AG04449 (cell line): ENCODE measurements at regions not wholly inside any gene's neighbourhood (a gene's known extent, or its start where the extent isn't known, plus 50 kb on each side); places are given as distances from the start of the nearest gene placed in this dataset.

Experiments
- CTCF ChIA-PET: fragments of 350-600 bp; formaldehyde crosslinking; extraction: SDS; loops from one replicate; lab custom pipeline; 2021; ENCODE audit warnings: antibody characterized with exemption; lab: Yijun Ruan, JAX
- POLR2A ChIA-PET: fragments of 400-600, 350-600 bp; formaldehyde crosslinking; extraction: SDS; loops from one replicate; lab custom pipeline; 2020; ENCODE audit warnings: antibody characterized with exemption, inconsistent platforms; lab: Yijun Ruan, JAX
- DNase-seq: peaks from one replicate; pipeline ENCODE4 v3.0.0-alpha.2; 2010; ENCODE audit warnings: low read depth, low spot score
- H3K4me3 ChIP-seq: 2 replicates; pipeline ENCODE4 v1.5.1; 2011; ENCODE audit warnings: low read depth, mild to moderate bottlenecking, control low read depth, low read length
- TF ChIP-seq, protein P1 (sequence below): IDR thresholded peaks from one replicate; pipeline ENCODE4 v1.5.1; 2011; ENCODE audit warnings: mild to moderate bottlenecking, moderate library complexity, low read length, control low read depth, inconsistent platforms; ENCODE audit not compliant: insufficient read depth; ENCODE audit errors: missing control alignments

- TF ChIP-seq, protein P1, sequence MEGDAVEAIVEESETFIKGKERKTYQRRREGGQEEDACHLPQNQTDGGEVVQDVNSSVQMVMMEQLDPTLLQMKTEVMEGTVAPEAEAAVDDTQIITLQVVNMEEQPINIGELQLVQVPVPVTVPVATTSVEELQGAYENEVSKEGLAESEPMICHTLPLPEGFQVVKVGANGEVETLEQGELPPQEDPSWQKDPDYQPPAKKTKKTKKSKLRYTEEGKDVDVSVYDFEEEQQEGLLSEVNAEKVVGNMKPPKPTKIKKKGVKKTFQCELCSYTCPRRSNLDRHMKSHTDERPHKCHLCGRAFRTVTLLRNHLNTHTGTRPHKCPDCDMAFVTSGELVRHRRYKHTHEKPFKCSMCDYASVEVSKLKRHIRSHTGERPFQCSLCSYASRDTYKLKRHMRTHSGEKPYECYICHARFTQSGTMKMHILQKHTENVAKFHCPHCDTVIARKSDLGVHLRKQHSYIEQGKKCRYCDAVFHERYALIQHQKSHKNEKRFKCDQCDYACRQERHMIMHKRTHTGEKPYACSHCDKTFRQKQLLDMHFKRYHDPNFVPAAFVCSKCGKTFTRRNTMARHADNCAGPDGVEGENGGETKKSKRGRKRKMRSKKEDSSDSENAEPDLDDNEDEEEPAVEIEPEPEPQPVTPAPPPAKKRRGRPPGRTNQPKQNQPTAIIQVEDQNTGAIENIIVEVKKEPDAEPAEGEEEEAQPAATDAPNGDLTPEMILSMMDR, result no peak
- DNase-seq, result no peak
- no peak overlapping the region for H3K4me3 ChIP-seq
- CTCF ChIA-PET, result no interaction called here
- POLR2A ChIA-PET, result no interaction called here
These were observed 162.3 kb upstream of the TMC3 start for GRCh38 chr15:81536356-81536755.

DNA sequence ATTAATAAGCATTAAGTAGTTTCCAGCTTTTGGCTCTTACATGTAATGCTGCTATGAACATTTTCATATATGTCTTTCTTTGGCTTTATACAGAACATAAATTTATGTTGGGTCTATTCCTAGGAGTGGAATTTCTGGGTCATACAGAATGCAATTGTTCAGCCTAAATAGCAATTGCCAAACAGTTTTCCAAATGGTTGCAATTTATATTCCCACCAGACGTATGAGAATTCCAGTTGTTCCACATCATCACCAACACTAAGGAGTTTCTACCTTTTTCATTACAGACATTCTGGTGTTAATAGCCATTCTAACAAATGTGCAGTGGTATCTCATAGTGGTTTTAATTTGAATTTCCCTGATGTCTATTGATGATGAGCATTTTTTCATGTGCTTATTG lies 160.1 kb upstream of the TMC3 start:
- CTCF ChIA-PET, result no interaction called here
- POLR2A ChIA-PET, result no interaction called here
- TF ChIP-seq, protein P1, result no peak
- no peak for DNase-seq
- H3K4me3 ChIP-seq, result no peak overlapping the region

GRCh38 chr15:81532001-81532400 lies 158.0 kb upstream of the TMC3 start:
- TF ChIP-seq, protein P1, result no peak
- no peak overlapping the region for H3K4me3 ChIP-seq
- no peak for DNase-seq
- POLR2A ChIA-PET, result no interaction called here
- CTCF ChIA-PET, result no interaction called here

- ChIA-PET CTCF (interaction anchor here (0.8 kb wide), 1 partner anchor 9 kb away, joined by 3 read pairs; no protein-coding TSS in a partner anchor), POLR2A (no interaction called here)
- no peak for DNase-seq
- no peak overlapping the region for H3K4me3 ChIP-seq
- TF ChIP-seq, protein P1, result no peak
These were observed 157.1 kb upstream of the TMC3 start for GRCh38 chr15:81531109-81531592.

DNA sequence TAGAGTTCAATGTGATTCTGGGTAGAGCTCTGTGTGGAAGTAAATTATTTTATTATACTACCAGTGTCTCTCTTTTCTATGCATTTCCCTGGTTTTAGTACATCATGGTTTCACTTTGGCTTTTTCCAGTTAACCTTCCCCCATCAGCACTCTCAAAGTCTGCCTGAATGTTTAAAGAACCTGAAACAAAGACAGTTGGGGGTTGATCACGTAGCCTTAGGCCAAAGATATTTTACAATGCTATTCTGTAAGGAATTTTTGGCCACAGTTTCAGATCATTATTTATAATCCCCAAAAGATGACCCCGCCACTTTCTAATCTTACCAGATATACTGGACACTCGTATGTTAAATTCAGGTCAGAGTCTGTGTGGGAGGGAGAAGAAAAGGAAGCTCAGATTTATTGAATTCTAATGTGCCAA lies 156.3 kb upstream of the TMC3 start:
- POLR2A ChIA-PET, result no interaction called here
- DNase-seq, result no peak
- no peak overlapping the region for H3K4me3 ChIP-seq
- TF ChIP-seq, protein P1, result no peak
- CTCF ChIA-PET, result no interaction called here

- TF ChIP-seq, protein P1, result no peak
- no peak overlapping the region for H3K4me3 ChIP-seq
- CTCF ChIA-PET, result no interaction called here
- DNase-seq, result no peak
- POLR2A ChIA-PET, result no interaction called here
These were observed 155.5 kb upstream of the TMC3 start for GRCh38 chr15:81529481-81529880.
